IMR-90 (cell line): ENCODE measurements at regions not wholly inside any gene's neighbourhood (a gene's known extent, or its start where the extent isn't known, plus 50 kb on each side); places are given as distances from the start of the nearest gene placed in this dataset.

ENCODE experiments used
- BHLHE40 ChIP-seq: fragments of 150-350 bp; IDR thresholded peaks from 2 replicates; pipeline ENCODE4 v1.6.1; 2016; ENCODE audit warnings: mild to moderate bottlenecking, low read depth, low read length
- CEBPB ChIP-seq: IDR thresholded peaks from 2 replicates; pipeline ENCODE4 v1.6.1; 2012; ENCODE audit warnings: low read depth, low read length, improper control_type of control experiment
- MAFK ChIP-seq: IDR thresholded peaks from 2 replicates; pipeline ENCODE4 v1.6.1; 2012; ENCODE audit warnings: low read depth, low read length, improper control_type of control experiment
- MAZ ChIP-seq: IDR thresholded peaks from 2 replicates; pipeline ENCODE4 v1.6.1; 2012; ENCODE audit warnings: low read depth, mild to moderate bottlenecking, low read length, improper control_type of control experiment, moderate library complexity, borderline replicate concordance
- MXI1 ChIP-seq: IDR thresholded peaks from 2 replicates; pipeline ENCODE4 v1.6.1; 2012; ENCODE audit warnings: low read depth, mild to moderate bottlenecking, low read length, moderate library complexity, borderline replicate concordance
- NFE2L2 ChIP-seq: fragments of 150-350 bp; IDR thresholded peaks from 2 replicates; pipeline ENCODE4 v1.6.1; 2016; ENCODE audit warnings: low read depth, mild to moderate bottlenecking, low read length
- POLR2A ChIP-seq: IDR thresholded peaks from 2 replicates; pipeline ENCODE4 v1.6.1; 2012; ENCODE audit warnings: mild to moderate bottlenecking, low read depth, low read length
- RAD21 ChIP-seq: IDR thresholded peaks from 2 replicates; pipeline ENCODE4 v1.6.1; 2012; ENCODE audit warnings: low read length, improper control_type of control experiment
- TF ChIP-seq, protein P1 (sequence below): conservative IDR thresholded peaks from 2 replicates; pipeline ENCODE4 v1.5.1; 2012; ENCODE audit warnings: mild to moderate bottlenecking, low read depth, low read length, improper control_type of control experiment

DNA sequence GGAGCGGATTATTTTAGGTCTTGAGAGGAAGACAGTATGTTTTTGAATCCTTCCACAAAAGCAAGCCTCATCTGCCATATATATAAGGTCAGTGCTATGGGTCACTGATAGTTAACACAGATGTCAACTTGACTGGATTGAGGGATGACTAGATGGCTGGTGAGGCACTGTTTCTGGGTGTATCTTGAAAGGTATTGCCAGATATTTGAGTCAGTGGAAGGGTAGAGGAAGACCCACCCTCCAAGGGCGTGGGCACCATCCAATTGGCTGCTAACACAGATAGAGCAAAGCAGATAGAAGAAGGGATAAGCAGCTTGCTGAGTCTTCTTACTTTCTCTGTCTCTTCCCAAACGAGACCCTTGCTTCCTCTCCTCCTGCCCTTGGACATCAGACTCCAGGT is 185.0 kb upstream of the BTG1 start:
- TF ChIP-seq, protein P1, sequence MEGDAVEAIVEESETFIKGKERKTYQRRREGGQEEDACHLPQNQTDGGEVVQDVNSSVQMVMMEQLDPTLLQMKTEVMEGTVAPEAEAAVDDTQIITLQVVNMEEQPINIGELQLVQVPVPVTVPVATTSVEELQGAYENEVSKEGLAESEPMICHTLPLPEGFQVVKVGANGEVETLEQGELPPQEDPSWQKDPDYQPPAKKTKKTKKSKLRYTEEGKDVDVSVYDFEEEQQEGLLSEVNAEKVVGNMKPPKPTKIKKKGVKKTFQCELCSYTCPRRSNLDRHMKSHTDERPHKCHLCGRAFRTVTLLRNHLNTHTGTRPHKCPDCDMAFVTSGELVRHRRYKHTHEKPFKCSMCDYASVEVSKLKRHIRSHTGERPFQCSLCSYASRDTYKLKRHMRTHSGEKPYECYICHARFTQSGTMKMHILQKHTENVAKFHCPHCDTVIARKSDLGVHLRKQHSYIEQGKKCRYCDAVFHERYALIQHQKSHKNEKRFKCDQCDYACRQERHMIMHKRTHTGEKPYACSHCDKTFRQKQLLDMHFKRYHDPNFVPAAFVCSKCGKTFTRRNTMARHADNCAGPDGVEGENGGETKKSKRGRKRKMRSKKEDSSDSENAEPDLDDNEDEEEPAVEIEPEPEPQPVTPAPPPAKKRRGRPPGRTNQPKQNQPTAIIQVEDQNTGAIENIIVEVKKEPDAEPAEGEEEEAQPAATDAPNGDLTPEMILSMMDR = no peak
- no peak for TF ChIP-seq RAD21
- no peak for TF ChIP-seq POLR2A
- TF ChIP-seq NFE2L2 = no peak
- TF ChIP-seq MAZ = no peak
- no peak for TF ChIP-seq BHLHE40
- no peak for TF ChIP-seq MXI1
- no peak for TF ChIP-seq CEBPB
- no peak for TF ChIP-seq MAFK
